ENCODE measurements at regions not wholly inside any gene's neighbourhood (a gene's known extent, or its start where the extent isn't known, plus 50 kb on each side); places are given as distances from the start of the nearest gene placed in this dataset.

- no peaks in the 10 kb centered on the region for H3K27me3 ChIP-seq
- no peaks in the 10 kb centered on the region for H3K4me1 ChIP-seq
- WGBS, 5 donors, result 86 to 95% (median 93%) methylated on average over 2 of the region's 2 CpGs
- no peak overlapping the region for H3K4me3 ChIP-seq
- DNase-seq, result no peak
- TF ChIP-seq POLR2AphosphoS5 (IDR thresholded peaks at IDR 0.05) (no peak), EP300 (IDR thresholded peaks at IDR 0.05) (no peak), CTCF (IDR thresholded peaks at IDR 0.05) (no peak), POLR2A (IDR thresholded peaks at IDR 0.05) (no peak)
- no peaks in the 10 kb centered on the region for H3K9me3 ChIP-seq
- no peaks in the 10 kb centered on the region for H3K36me3 ChIP-seq
- intact Hi-C loops (cut with DNase I; ENCODE audit: low total_unique reads), result no loop called here
- no peak overlapping the region for H3K27ac ChIP-seq
Observed at GRCh38 chr2:139079311-139079710, 299.1 kb upstream of the NXPH2 start.

- H3K27ac ChIP-seq, result no peak overlapping the region
- no peaks in the 10 kb centered on the region for H3K27me3 ChIP-seq
- H3K36me3 ChIP-seq, result no peaks in the 10 kb centered on the region
- H3K4me1 ChIP-seq, result no peaks in the 10 kb centered on the region
- TF ChIP-seq POLR2AphosphoS5 (IDR thresholded peaks at IDR 0.05), result no peak
- TF ChIP-seq POLR2A (IDR thresholded peaks at IDR 0.05), result no peak
- no peak for DNase-seq
- H3K4me3 ChIP-seq, result no peak overlapping the region
- intact Hi-C loops (cut with DNase I; ENCODE audit: low total_unique reads), result no loop called here
- no peaks in the 10 kb centered on the region for H3K9me3 ChIP-seq
- 2 to 85% (median 38%) methylated on average over 1 of the region's 1 CpG for WGBS, 5 donors
Observed at GRCh38 chr2:139078376-139078775, 298.2 kb upstream of the NXPH2 start.

GRCh38 chr2:139077099-139077737 lies 297.0 kb upstream of the NXPH2 start:
- Histone ChIP-seq H3K36me3 (no peaks in the 10 kb centered on the region), H3K27ac (no peak overlapping the region), H3K27me3 (no peaks in the 10 kb centered on the region), H3K9me3 (no peaks in the 10 kb centered on the region), H3K4me3 (no peak overlapping the region), H3K4me1 (no peaks in the 10 kb centered on the region)
- DNase-seq, result no peak
- intact Hi-C loops (cut with DNase I; ENCODE audit: low total_unique reads), result no loop called here
- TF ChIP-seq POLR2AphosphoS5 (IDR thresholded peaks at IDR 0.05) (no peak), POLR2A (IDR thresholded peaks at IDR 0.05) (no peak), EP300 (IDR thresholded peaks at IDR 0.05) (no peak), CTCF (IDR thresholded peaks at IDR 0.05) (no peak)

- H3K27me3 ChIP-seq, result no peaks in the 10 kb centered on the region
- TF ChIP-seq CTCF (IDR thresholded peaks at IDR 0.05) (no peak), POLR2A (IDR thresholded peaks at IDR 0.05) (no peak), POLR2AphosphoS5 (IDR thresholded peaks at IDR 0.05) (no peak), EP300 (IDR thresholded peaks at IDR 0.05) (no peak)
- H3K9me3 ChIP-seq, result no peaks in the 10 kb centered on the region
- H3K4me3 ChIP-seq, result no peak overlapping the region
- H3K36me3 ChIP-seq, result no peaks in the 10 kb centered on the region
- intact Hi-C loops (cut with DNase I; ENCODE audit: low total_unique reads), result no loop called here
- no peak for DNase-seq
- 92 to 95% (median 95%) methylated on average over 1 of the region's 1 CpG for WGBS, 5 donors
- H3K4me1 ChIP-seq, result no peaks in the 10 kb centered on the region
- H3K27ac ChIP-seq, result no peak overlapping the region
Observed at GRCh38 chr2:139067874-139068273, 287.7 kb upstream of the NXPH2 start.

GRCh38 chr2:139067072-139067471 lies 286.9 kb upstream of the NXPH2 start:
- 68 to 85% (median 81%) methylated on average over 3 of the region's 3 CpGs for WGBS, 5 donors
- H3K27me3 ChIP-seq, result no peaks in the 10 kb centered on the region
- no peaks in the 10 kb centered on the region for H3K36me3 ChIP-seq
- no peak overlapping the region for H3K4me3 ChIP-seq
- H3K4me1 ChIP-seq, result no peaks in the 10 kb centered on the region
- H3K9me3 ChIP-seq, result no peaks in the 10 kb centered on the region
- DNase-seq, result no peak
- TF ChIP-seq CTCF (IDR thresholded peaks at IDR 0.05), result no peak
- TF ChIP-seq POLR2AphosphoS5 (IDR thresholded peaks at IDR 0.05), result no peak
- no peak for TF ChIP-seq EP300 (IDR thresholded peaks at IDR 0.05)
- no peak for TF ChIP-seq POLR2A (IDR thresholded peaks at IDR 0.05)
- intact Hi-C loops (cut with DNase I; ENCODE audit: low total_unique reads), result no loop called here
- no peak overlapping the region for H3K27ac ChIP-seq
